Bone marrow (tissue), 2 donors: ENCODE measurements at regions not wholly inside any gene's neighbourhood (a gene's known extent, or its start where the extent isn't known, plus 50 kb on each side); places are given as distances from the start of the nearest gene placed in this dataset.

ENCODE experiments used
- DNase-seq, 2 donors: peaks; one replicate each; lab custom pipeline; 2025; lab: John Stamatoyannopoulos, UW

DNA sequence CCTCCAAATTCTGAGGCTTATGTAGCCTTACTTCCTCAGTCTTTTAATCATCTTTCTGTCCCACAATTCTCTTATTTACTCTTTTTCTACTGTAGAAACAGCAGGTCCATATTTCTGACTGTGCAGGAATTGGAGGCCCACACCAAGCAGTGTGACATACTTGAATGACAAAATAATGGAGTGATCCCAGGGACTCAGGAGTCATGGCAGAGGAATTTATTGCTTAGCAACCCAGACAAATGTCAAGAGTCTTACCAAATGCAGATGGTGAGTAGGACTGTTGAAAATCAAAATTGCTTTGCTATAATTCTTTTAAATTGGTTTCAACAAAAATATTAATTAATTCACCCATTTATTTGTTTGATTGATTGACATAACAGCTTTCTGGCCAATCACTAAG is 59.9 kb downstream of the HTR1B start:
- DNase-seq, result no peak

DNA sequence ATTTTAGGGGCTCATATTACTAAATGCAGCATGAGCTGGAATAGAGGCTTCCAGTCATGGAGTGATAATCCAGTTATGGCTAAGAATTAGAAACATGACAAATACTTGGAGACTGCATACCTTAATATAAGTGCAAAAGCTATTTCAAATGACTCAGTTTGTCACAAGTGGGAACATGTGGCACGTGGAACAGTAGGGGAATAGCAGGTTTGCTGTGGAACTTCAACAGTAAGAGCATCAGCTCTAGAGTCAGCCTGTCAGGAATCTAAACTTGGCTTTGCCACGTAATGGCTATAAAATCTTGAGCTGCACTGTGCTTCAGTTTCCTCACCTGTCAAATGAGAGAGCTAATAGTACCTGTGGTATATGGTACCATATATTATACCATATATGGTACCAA is 62.1 kb downstream of the HTR1B start:
- DNase-seq, result no peak

DNA sequence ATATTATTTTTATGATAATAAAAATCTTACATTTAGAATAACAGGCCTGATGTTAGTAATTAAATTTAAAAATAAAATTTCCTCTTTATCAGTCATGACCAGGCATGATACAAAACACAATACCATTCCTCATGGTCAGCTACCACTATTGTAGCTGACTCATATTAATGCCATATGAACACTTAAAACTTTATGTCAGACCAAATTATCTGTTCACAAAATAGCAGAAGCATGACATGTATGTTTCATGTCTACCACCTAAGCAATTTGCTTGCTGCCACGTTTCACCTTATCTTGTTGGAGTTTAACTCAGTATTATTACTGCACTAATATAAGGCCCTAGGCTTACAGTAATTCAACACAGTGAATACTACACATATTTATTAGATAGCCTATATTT is 65.7 kb downstream of the HTR1B start:
- DNase-seq, result no peak

DNA sequence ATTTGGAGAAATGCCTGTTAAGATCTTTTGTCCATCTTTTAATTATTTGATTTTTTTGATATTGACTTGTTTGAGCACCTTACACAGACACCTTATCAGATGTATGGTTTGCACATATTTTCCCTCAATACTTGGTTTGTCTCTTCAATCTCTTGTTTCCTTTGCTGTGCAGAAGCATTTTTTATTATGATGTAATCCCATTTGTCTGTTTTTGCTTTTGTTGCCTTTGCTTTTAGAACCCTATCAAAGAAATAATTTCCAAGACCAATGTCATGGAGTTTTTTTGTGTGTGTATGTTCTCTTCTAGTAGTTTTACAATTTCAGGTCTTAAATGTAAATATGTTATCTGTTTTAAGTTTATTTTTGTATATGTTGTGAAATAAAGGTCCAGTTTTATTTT is 73.9 kb downstream of the HTR1B start:
- DNase-seq, result no peak

DNA sequence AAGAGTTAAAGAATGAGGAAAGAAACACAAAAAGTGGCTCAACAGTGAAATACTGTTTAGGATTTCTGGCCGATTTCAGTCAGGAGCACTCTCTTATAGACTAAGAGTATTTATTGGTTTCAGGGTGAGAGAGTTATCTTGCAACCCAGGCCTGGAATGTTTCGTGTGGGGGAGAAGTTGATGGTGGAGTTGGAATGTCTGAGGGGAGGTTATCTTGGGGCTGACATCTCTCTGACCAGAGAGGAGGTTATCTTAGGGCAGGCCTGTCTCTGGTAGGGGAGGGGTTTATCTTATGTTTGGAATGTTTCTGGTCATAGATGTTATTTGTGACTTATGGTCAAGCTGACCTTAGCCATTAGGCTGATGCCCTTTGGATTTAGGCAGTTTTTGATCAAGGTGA is 80.3 kb downstream of the HTR1B start:
- DNase-seq, result no peak

DNA sequence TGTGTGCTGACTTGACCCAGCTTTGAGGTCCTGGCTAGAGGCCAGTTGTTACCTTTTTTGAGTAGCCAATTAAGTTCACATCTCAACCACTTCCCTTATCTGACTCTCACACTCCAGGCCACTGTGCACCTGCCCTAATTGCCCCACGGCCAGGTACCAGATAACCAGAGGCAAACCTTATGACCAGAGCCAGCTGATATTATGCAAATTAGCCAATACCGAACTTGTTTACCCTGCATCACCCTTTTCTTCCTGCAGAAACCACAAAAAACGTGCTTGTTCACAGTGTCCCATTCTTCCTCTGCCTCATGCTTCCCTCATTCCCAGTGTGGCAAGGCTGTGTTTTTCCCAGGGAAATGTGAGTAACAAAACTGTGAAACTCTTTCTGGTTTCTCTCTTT is 89.3 kb downstream of the HTR1B start:
- DNase-seq, result no peak

DNA sequence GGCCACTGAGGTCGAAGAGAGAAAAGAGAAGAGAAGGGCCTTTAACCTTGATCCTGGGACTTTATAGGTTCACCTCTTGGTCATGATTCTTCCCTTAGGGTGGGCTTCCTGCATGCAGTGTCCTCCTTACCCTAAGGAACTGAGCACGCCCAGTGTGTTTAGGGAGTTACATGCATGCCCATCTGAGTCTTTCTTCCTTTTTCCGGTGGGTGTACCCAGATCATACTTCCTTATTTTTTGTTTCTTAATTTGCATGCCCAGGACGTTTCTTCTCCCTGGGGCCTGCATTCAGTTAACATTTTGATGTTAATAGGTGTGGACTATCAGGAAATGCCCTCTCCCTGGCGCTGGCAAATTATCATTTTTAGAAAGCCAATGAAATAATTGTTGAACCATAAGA is 91.5 kb downstream of the HTR1B start:
- DNase-seq, result no peak

DNA sequence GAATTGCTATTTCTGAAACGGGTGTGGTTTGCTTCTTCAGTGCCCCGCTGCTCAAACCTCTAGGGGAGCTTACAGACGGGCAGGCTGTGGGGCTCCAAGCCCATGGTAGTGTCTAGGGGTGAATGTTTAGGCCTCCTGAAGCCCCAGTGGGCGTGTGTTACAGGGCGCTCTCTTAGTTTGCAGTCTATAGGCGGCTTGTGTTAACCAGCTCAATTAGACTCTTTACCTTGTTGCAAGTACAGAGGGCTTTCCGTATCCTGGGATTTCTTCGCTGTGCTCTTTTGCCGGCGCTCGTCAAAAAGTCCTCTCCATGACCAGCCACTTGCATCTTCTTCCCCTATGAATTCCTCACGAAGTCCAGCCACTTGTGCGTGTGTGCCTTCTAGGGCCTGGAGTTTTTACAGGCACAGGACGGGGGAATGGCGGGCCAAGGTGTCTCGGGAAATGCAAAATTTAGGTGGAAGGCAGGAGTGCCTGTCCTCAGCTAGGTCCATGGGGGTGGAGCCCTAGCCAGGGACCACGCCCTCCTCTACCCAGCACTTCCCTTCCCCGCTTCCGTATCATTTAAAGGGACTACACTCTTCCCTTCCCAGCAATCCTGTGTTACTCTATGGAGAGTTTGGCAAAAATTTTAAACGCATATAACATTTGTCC is 94.5 kb downstream of the HTR1B start:
- DNase-seq, result no peak

GRCh38 chr6:77366798-77367197 is 96.5 kb downstream of the HTR1B start:
- no peak for DNase-seq

DNA sequence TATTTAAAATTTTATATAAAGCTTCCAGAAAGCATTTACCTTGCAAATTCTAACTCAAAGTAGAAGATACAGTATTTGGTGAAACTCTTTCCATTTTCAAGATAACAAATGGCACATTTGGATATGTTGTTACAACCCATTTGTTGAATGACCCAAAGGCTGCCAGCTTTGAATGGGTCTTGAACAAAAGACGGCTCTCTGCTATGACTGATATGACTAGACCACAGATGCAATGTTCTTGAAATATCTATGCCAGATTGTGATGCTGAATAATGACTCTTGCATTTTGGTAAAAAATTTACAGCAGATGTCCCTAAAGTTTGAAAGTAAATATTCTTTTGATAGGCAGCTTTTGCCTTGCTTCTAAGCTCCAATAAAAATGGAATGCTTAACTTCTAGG is 99.6 kb downstream of the HTR1B start:
- no peak for DNase-seq

GRCh38 chr6:77362055-77362454 is 101.2 kb downstream of the HTR1B start:
- no peak for DNase-seq

DNA sequence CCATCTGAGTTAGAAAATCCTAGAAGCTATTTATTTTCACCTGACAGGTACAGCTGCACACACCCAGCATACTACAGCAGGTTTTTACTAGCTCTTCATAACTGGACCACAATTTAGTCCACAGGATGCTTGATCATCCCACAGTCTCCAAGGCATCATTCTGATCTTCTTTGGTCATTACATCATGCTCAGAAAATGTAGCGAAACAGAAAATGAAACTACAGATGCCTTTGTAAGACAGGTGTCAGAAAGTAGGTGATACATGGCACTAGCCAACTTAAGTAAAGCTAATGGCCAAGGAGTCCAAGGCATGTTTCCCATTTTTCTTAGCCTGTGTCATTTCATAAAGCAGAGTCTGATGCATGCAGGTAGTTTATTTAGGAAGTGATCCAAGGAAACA is 102.3 kb downstream of the HTR1B start:
- DNase-seq, result no peak

DNA sequence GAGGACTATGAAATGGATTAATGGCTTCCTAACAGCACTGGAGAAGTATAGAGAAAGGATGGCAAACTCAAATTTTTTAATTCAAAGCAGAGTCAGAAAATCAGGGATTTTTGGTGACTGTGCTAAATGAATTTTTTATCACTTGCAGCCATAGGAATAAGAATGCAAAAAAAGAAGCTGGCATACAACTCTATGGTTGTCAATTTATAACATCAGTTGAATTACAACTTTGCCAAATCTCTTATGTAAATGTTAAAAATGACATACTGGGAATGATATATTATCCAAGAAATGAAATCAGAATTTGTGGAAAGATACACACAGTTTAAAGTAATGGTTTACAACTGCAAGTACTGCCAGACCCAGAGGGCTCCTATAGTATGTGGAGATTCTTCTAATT is 106.5 kb downstream of the HTR1B start:
- no peak for DNase-seq

GRCh38 chr6:77354581-77354980 is 108.7 kb downstream of the HTR1B start:
- DNase-seq, result no peak

DNA sequence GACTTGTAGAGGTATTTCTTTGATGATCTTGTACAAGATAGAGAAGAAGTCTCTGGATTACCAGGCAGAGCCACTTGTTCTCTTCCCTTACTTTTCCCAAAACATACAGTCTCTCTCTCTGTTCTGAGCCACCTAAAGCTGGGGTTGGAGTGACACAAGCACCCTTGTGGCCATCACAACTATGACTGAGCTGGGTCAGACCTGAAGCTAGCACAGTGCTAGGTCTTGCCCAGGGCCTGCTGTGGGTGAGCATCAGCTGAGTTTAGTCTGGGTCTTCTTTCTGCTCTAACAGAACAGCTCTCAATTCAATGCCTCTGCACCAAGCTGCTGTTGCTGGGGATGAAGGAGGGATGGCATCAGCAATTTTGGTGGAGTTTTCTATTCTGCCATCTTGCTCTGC is 110.2 kb downstream of the HTR1B start:
- DNase-seq, result no peak

GRCh38 chr6:77341058-77341986 is 122.0 kb downstream of the HTR1B start:
- DNase-seq, result no peak

- DNase-seq, result no peak
These were observed 123.0 kb downstream of the HTR1B start for GRCh38 chr6:77340331-77340730.

DNA sequence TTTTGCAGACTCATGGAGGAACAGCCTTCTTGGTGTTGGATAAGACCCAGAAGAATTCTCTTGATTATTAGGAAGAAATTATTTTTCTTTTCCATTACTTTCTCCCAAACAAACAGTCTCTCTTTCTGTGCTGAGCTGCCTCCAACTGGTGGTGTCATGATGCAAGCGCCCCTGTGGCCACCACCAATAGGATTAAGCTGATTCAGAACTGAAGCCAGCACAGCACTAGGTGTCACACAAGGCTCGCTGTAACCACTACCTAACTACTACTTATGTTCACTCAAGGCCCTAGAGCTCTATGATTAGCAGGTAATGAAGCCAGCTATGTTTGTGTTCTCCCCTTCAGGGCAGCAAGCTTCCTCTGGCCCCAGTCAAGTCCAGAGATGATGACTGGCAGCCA is 123.4 kb downstream of the HTR1B start:
- no peak for DNase-seq

- DNase-seq, result no peak
These were observed 125.9 kb downstream of the HTR1B start for GRCh38 chr6:77337392-77337791.

GRCh38 chr6:77334093-77334492 is 129.2 kb downstream of the HTR1B start:
- DNase-seq, result no peak

GRCh38 chr6:77332915-77333623 is 130.2 kb downstream of the HTR1B start:
- DNase-seq, result no peak

GRCh38 chr6:77326711-77327110 is 136.6 kb downstream of the HTR1B start:
- no peak for DNase-seq

DNA sequence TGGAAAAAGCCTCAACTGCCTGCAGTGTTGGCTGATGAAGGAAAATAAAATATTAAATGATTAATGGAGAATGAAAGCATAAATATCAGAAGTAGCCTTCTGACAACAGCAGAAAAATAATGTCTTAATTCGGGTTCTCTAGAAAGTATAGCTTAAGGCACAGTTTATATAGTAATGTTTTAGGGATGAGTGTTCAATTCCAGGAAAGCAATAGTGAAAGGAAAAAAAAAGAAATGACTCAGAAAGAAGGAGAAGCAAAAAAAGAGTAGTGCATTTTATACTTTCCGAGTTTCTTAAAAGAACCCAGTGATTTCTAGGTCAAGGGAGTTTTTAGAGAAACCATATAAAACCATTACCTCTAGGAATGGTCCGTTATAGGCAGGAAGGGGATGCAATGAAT is 137.3 kb downstream of the HTR1B start:
- no peak for DNase-seq
